SK-N-SH (cell line): ENCODE measurements at regions not wholly inside any gene's neighbourhood (a gene's known extent, or its start where the extent isn't known, plus 50 kb on each side); places are given as distances from the start of the nearest gene placed in this dataset.

Experiments
- CTCF ChIA-PET: fragments of 300-600, 350-600 bp; formaldehyde crosslinking; extraction: SDS; loops from one replicate; lab custom pipeline; 2021; lab: Yijun Ruan, JAX
- POLR2A ChIA-PET: fragments of 350-600 bp; sonication (Branson Sonifier 250); formaldehyde crosslinking; extraction: SDS; loops from one replicate; lab custom pipeline; 2020; ENCODE audit warnings: antibody characterized with exemption, inconsistent platforms; lab: Yijun Ruan, JAX
- DNase-seq: peaks from one replicate; pipeline ENCODE4 v3.0.0; 2012
- H2AFZ ChIP-seq: fragments of 200-600 bp; sonication (generic); 2 replicates; pipeline ENCODE4 v1.8.1; 2016; ENCODE audit warnings: antibody characterized with exemption, mild to moderate bottlenecking, low read depth
- H3F3A ChIP-seq: fragments of 200-600 bp; sonication (generic); replicated peaks from 2 replicates; pipeline ENCODE3; 2016; ENCODE audit warnings: antibody characterized with exemption, mild to moderate bottlenecking; ENCODE audit not compliant: insufficient read depth
- H3K27ac ChIP-seq, 2 experiments: fragments of 200-500 bp in 1 of 2; fragments of 200-600 bp in 1 of 2; sonication (Bioruptor generic) in 1 of 2; sonication (generic), shearing (Covaris generic) in 1 of 2; 2 replicates each; pipeline versions ENCODE4 v1.5.1 to v1.6.1; 2014 to 2016; ENCODE audit warnings: low read depth in 2 of 2, inconsistent platforms in 1 of 2, low read length in 1 of 2, mild to moderate bottlenecking in 1 of 2, mixed read lengths in 1 of 2
- H3K27me3 ChIP-seq: fragments of 200-600 bp; sonication (generic), shearing (Covaris generic); 2 replicates; pipeline ENCODE4 v1.6.1; 2016; ENCODE audit warnings: mixed run types; ENCODE audit not compliant: insufficient read depth
- H3K36me3 ChIP-seq, 2 experiments: fragments of 200-500 bp in 1 of 2; fragments of 200-600 bp in 1 of 2; sonication (Bioruptor generic) in 1 of 2; sonication (generic) in 1 of 2; replicated peaks in 1 of 2; 2 replicates each; pipeline versions ENCODE3 to v1.5.1; 2014 to 2016; ENCODE audit warnings: low read length in 1 of 2, mild to moderate bottlenecking in 1 of 2; ENCODE audit not compliant: insufficient read depth in 2 of 2, control insufficient read depth in 1 of 2
- H3K4me1 ChIP-seq, 2 experiments: fragments of 200-500 bp in 1 of 2; fragments of 200-600 bp in 1 of 2; sonication (Bioruptor generic) in 1 of 2; sonication (generic), shearing (Covaris generic) in 1 of 2; 2 replicates each; pipeline versions ENCODE4 v1.5.1 to v1.6.1; 2014 to 2016; ENCODE audit warnings: low read depth in 1 of 2, low read length in 1 of 2, mixed run types in 1 of 2; ENCODE audit not compliant: insufficient read depth in 2 of 2, control insufficient read depth in 1 of 2
- H3K4me2 ChIP-seq: fragments of 200-600 bp; sonication (generic), shearing (Covaris generic); 2 replicates; pipeline ENCODE4 v1.6.1; 2017; ENCODE audit warnings: mixed run types
- H3K4me3 ChIP-seq, 2 experiments: fragments of 200-500 bp in 1 of 2; fragments of 200-600 bp in 1 of 2; sonication (Bioruptor generic) in 1 of 2; sonication (generic), shearing (Covaris generic) in 1 of 2; 2 replicates each; pipeline versions ENCODE4 v1.5.1 to v1.8.1; 2014 to 2016; ENCODE audit warnings: low read depth in 2 of 2, inconsistent platforms in 1 of 2, low read length in 1 of 2, mild to moderate bottlenecking in 1 of 2, mixed read lengths in 1 of 2, moderate library complexity in 1 of 2
- H3K79me2 ChIP-seq: fragments of 200-600 bp; sonication (generic); 2 replicates; pipeline ENCODE4 v1.8.1; 2017; ENCODE audit warnings: mild to moderate bottlenecking; ENCODE audit not compliant: insufficient read depth
- H3K9ac ChIP-seq: fragments of 200-600 bp; sonication (generic); 2 replicates; pipeline ENCODE4 v1.6.1; 2017; ENCODE audit warnings: mixed run types
- H3K9me2 ChIP-seq: fragments of 200-600 bp; sonication (generic); 2 replicates; pipeline ENCODE4 v1.6.1; 2017; ENCODE audit warnings: mixed run types
- H3K9me3 ChIP-seq: fragments of 200-600 bp; sonication (generic); 2 replicates; pipeline ENCODE4 v1.6.1; 2017; ENCODE audit warnings: mixed run types, mild to moderate bottlenecking, moderate library complexity
- H4K20me1 ChIP-seq: fragments of 200-600 bp; sonication (generic); 2 replicates; pipeline ENCODE4 v1.6.1; 2017; ENCODE audit warnings: mild to moderate bottlenecking, mixed run types; ENCODE audit not compliant: insufficient read depth
- CHD2 ChIP-seq: fragments of 150-350 bp; IDR thresholded peaks from 2 replicates; pipeline ENCODE4 v1.6.1; 2018; ENCODE audit warnings: low read length; ENCODE audit not compliant: partially characterized antibody
- CTCF ChIP-seq: fragments of 200-600 bp; sonication (generic); IDR thresholded peaks from 2 replicates; pipeline ENCODE4 v1.6.1; 2017; ENCODE audit warnings: antibody characterized with exemption, mild to moderate bottlenecking, moderate library complexity
- FOXM1 ChIP-seq: IDR thresholded peaks from 2 replicates; pipeline ENCODE4 v1.4.0; 2012; ENCODE audit warnings: low read depth, mild to moderate bottlenecking
- GABPA ChIP-seq: IDR thresholded peaks from 2 replicates; pipeline ENCODE4 v1.4.0; 2012; ENCODE audit warnings: low read depth, mild to moderate bottlenecking
- GATA2 ChIP-seq: sonication (generic); formaldehyde crosslinking; IDR thresholded peaks from 2 replicates; pipeline ENCODE4 v1.5.0; 2020; ENCODE audit warnings: mild to moderate bottlenecking, missing genetic modification reagents
- JUND ChIP-seq: IDR thresholded peaks from 2 replicates; pipeline ENCODE4 v1.4.0; 2012
- MEF2A ChIP-seq: IDR thresholded peaks from 2 replicates; pipeline ENCODE4 v1.4.0; 2012; ENCODE audit warnings: low read depth, borderline replicate concordance
- NFIC ChIP-seq: IDR thresholded peaks from 2 replicates; pipeline ENCODE4 v1.4.0; 2012; ENCODE audit warnings: borderline replicate concordance
- POLR2AphosphoS5 ChIP-seq: IDR thresholded peaks from 2 replicates; pipeline ENCODE4 v1.6.1; 2012; ENCODE audit warnings: low read depth, low read length
- RCOR1 ChIP-seq: fragments of 150-350 bp; IDR thresholded peaks from 2 replicates; pipeline ENCODE4 v1.6.1; 2017; ENCODE audit warnings: antibody characterized with exemption, low read length
- RFX5 ChIP-seq: IDR thresholded peaks from 2 replicates; pipeline ENCODE4 v1.6.1; 2012; ENCODE audit warnings: mild to moderate bottlenecking, improper control_type of control experiment, low read length
- SIN3A ChIP-seq: IDR thresholded peaks from 2 replicates; pipeline ENCODE4 v1.6.1; 2012; ENCODE audit warnings: low read depth, mild to moderate bottlenecking, low read length, moderate library complexity, borderline replicate concordance
- TAF1 ChIP-seq: IDR thresholded peaks from 2 replicates; pipeline ENCODE4 v1.6.1; 2012; ENCODE audit warnings: low read depth, mild to moderate bottlenecking, low read length, moderate library complexity, borderline replicate concordance
- TEAD4 ChIP-seq: IDR thresholded peaks from 2 replicates; pipeline ENCODE4 v1.4.0; 2012; ENCODE audit warnings: mild to moderate bottlenecking, borderline replicate concordance; ENCODE audit not compliant: insufficient read depth
- USF1 ChIP-seq: IDR thresholded peaks from 2 replicates; pipeline ENCODE4 v1.4.0; 2012; ENCODE audit warnings: low read depth, borderline replicate concordance
- USF2 ChIP-seq: fragments of 150-350 bp; IDR thresholded peaks from 2 replicates; pipeline ENCODE4 v1.6.1; 2017; ENCODE audit warnings: antibody characterized with exemption, low read length, low read depth, borderline replicate concordance
- WGBS: methylation state at CpG from one replicate; pipeline ENCODE4 v1.1.6; 2017; ENCODE audit warnings: low lambda C conversion rate; 5-methylcytosine and 5-hydroxymethylcytosine counted together
- TF ChIP-seq, protein P1 (sequence below): IDR thresholded peaks from 2 replicates; pipeline ENCODE4 v1.4.0; 2012; ENCODE audit warnings: low read depth, borderline replicate concordance
- TF ChIP-seq, protein P2 (sequence below): IDR thresholded peaks from 2 replicates; pipeline ENCODE4 v1.4.0; 2012; ENCODE audit warnings: low read depth
- TF ChIP-seq, protein P3 (sequence below): fragments of 150-350 bp; IDR thresholded peaks from 2 replicates; pipeline ENCODE4 v1.6.1; 2016; ENCODE audit warnings: mild to moderate bottlenecking, low read depth, low read length
- TF ChIP-seq, protein P4 (sequence below): IDR thresholded peaks from 2 replicates; pipeline ENCODE4; 2012

GRCh38 chrX:8089141-8089540, 81.9 kb downstream of the VCX2 start:
- Histone ChIP-seq H3K27me3 (no peaks in the 10 kb centered on the region), H3K79me2 (no peaks in the 10 kb centered on the region), H3K9ac (no peak overlapping the region), H3K4me2 (no peak overlapping the region), H3K36me3 (no peaks in the 10 kb centered on the region), H3K4me1 (no peaks in the 10 kb centered on the region), H3K9me3 (no peaks in the 10 kb centered on the region), H3K9me2 (no peaks in the 10 kb centered on the region)
- ChIA-PET CTCF (no interaction called here), POLR2A (no interaction called here)
- TF ChIP-seq SIN3A (no peak), USF2 (no peak), TAF1 (no peak), MEF2A (no peak), FOXM1 (no peak), JUND (no peak), NFIC (no peak), RFX5 (no peak), USF1 (no peak), TEAD4 (no peak)
- TF ChIP-seq, protein P1, sequence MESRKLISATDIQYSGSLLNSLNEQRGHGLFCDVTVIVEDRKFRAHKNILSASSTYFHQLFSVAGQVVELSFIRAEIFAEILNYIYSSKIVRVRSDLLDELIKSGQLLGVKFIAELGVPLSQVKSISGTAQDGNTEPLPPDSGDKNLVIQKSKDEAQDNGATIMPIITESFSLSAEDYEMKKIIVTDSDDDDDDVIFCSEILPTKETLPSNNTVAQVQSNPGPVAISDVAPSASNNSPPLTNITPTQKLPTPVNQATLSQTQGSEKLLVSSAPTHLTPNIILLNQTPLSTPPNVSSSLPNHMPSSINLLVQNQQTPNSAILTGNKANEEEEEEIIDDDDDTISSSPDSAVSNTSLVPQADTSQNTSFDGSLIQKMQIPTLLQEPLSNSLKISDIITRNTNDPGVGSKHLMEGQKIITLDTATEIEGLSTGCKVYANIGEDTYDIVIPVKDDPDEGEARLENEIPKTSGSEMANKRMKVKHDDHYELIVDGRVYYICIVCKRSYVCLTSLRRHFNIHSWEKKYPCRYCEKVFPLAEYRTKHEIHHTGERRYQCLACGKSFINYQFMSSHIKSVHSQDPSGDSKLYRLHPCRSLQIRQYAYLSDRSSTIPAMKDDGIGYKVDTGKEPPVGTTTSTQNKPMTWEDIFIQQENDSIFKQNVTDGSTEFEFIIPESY: no peak
- TF ChIP-seq, protein P2, sequence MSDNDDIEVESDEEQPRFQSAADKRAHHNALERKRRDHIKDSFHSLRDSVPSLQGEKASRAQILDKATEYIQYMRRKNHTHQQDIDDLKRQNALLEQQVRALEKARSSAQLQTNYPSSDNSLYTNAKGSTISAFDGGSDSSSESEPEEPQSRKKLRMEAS: no peak
- TF ChIP-seq, protein P3, sequence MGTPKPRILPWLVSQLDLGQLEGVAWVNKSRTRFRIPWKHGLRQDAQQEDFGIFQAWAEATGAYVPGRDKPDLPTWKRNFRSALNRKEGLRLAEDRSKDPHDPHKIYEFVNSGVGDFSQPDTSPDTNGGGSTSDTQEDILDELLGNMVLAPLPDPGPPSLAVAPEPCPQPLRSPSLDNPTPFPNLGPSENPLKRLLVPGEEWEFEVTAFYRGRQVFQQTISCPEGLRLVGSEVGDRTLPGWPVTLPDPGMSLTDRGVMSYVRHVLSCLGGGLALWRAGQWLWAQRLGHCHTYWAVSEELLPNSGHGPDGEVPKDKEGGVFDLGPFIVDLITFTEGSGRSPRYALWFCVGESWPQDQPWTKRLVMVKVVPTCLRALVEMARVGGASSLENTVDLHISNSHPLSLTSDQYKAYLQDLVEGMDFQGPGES: no peak
- TF ChIP-seq, all 33 proteins: peak for 0
- Histone ChIP-seq H3K4me3 (no peak overlapping the region), H3K27ac (no peak overlapping the region), H3F3A (no peaks in the 10 kb centered on the region), H2AFZ (no peak overlapping the region), H4K20me1 (no peaks in the 10 kb centered on the region)
- no peak for DNase-seq
- 5% methylated on average over 4 of the region's 4 CpGs for WGBS

DNA sequence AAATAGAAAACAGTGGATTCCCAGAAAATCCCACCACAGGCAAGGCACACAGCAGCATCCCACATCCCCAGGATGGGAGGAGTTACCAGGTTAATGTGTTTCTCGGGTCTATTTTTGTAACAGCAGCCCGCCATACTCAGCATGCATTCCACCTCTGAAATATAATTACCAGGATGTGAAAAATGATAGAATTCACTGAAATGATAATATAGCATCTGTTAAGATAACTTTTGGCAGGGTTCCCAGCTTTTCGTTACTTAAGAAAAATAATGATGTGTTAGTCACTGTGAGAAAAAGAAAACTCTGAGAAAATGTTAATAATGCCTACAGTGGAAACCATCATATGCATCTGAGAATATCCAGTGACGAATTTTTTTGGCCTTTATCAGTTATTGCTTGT, 87.1 kb downstream of the VCX2 start:
- no peaks in the 10 kb centered on the region for H3K9me2 ChIP-seq
- no peaks in the 10 kb centered on the region for H3K79me2 ChIP-seq
- peak; percentile 37 for DNase-seq
- H3K4me2 ChIP-seq: no peak overlapping the region
- H3K9me3 ChIP-seq: no peaks in the 10 kb centered on the region
- peaks cover 0 to 3% of the 10 kb centered on the region in 2 experiments; a peak in 1 of 4 replicates for H3K4me1 ChIP-seq
- CTCF ChIA-PET: no interaction called here
- no peaks in the 10 kb centered on the region for H3F3A ChIP-seq
- 2% methylated on average over 4 of the region's 4 CpGs for WGBS
- H3K9ac ChIP-seq: no peak overlapping the region
- H3K4me3 ChIP-seq: no peak overlapping the region
- H3K36me3 ChIP-seq: no peaks in the 10 kb centered on the region
- POLR2A ChIA-PET: no interaction called here
- no peak overlapping the region; a peak in 1 of 4 replicates for H3K27ac ChIP-seq
- no peak overlapping the region for H2AFZ ChIP-seq
- H4K20me1 ChIP-seq: no peaks in the 10 kb centered on the region
- H3K27me3 ChIP-seq: no peaks in the 10 kb centered on the region
- TF ChIP-seq GATA2: peak; percentile 52
- TF ChIP-seq GABPA: no peak
- TF ChIP-seq RFX5: no peak
- TF ChIP-seq RCOR1: peak; percentile 31; the same call in 1 of the 2 replicates
- no peak for TF ChIP-seq POLR2AphosphoS5
- TF ChIP-seq CTCF: no peak
- TF ChIP-seq, protein P4, sequence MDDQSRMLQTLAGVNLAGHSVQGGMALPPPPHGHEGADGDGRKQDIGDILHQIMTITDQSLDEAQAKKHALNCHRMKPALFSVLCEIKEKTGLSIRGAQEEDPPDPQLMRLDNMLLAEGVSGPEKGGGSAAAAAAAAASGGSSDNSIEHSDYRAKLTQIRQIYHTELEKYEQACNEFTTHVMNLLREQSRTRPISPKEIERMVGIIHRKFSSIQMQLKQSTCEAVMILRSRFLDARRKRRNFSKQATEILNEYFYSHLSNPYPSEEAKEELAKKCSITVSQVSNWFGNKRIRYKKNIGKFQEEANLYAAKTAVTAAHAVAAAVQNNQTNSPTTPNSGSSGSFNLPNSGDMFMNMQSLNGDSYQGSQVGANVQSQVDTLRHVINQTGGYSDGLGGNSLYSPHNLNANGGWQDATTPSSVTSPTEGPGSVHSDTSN: no peak
- TF ChIP-seq USF2: no peak
- no peak for TF ChIP-seq CHD2
- TF ChIP-seq TAF1: no peak
